ENCODE measurements at regions not wholly inside any gene's neighbourhood (a gene's known extent, or its start where the extent isn't known, plus 50 kb on each side); places are given as distances from the start of the nearest gene placed in this dataset.
A peak's percentile ranks its signal among the peaks of the same experiment; 100 is the strongest.

DNA sequence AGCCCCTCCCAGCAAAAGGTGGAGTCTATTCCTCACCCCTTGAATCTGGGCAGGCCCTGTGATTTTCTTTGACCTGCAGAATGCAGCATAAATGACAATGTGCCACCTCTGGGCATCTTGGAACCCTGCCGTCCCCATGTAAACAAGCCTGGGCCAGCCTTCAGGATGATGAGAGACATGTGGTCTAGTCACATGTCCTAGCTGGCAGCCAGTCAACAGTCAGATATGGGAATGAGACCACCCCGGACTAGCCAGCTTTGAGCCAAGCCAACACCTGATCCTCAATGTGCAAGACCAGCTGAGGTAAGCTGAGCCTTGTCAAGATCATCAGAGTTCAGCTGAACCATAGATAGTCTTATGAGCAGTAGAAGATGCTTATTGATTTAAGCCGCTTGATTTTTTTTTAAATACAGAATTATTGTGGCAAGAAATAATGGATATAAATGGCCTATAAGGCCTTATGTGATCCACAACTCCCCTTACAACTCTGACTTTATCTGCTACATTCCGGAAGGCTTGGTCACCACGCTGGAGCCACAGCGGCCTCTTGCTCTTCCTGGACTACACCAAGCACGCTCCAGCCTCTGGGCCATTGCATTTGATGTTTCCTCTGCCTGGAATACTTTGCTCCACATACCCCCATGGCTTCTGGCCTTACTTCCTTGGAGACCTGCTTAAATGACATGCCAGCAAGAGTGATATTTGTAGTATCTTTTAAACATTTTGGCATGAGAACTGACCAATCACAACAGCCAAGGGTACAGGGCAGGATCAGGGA lies 225.9 kb upstream of the SESN3 start:
- TF ChIP-seq POLR2A (IDR thresholded peaks at IDR 0.05; ENCODE audit: low read depth, low read length) (no peak), TAF1 (IDR thresholded peaks at IDR 0.05; ENCODE audit: borderline replicate concordance, low read depth, low read length) (no peak)
- FAIRE-seq (no peak), DNase-seq (ENCODE audit: insufficient read length) (no peak)

DNA sequence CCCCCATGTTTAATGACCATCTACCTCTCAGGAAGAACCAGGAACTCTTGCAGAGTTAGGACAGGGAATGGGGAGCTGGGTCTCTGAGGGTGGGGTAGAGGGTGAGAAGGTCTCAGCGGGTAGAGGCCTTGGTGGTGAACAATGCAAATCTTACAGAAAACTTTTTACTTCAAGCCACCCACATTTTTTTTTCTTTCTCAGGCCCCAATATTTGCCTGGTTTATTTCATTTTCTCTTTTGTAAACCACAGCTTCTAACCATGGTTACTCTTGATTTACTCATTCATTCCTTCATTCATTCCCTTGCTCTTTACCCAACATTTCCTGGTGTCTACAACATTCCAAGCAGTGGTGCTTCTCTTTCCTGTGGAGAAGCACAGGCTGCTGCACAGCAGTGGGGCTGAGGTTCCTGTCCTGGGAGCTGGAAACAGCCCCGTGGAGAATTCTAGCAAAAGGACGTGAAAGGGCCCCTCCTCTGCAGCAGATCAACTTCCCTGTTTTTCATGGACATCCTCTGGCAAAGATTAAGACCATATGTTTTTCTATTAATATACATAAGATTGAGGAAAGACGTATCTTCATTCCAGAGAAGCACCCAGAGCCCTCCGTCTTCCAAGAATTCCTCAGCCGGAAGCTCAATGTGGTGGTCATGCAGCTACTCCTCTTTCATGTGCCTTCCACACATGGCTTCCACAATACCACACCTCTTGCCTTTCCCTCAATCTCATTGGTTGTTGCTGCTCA lies 224.4 kb upstream of the SESN3 start:
- no peak for FAIRE-seq
- DNase-seq (ENCODE audit: insufficient read length): no peak
- TF ChIP-seq TAF1 (IDR thresholded peaks at IDR 0.05; ENCODE audit: borderline replicate concordance, low read depth, low read length) (no peak), POLR2AphosphoS5 (IDR thresholded peaks at IDR 0.05; ENCODE audit: low read depth, low read length) (no peak), POLR2A (IDR thresholded peaks at IDR 0.05; ENCODE audit: low read depth, low read length) (no peak)

DNA sequence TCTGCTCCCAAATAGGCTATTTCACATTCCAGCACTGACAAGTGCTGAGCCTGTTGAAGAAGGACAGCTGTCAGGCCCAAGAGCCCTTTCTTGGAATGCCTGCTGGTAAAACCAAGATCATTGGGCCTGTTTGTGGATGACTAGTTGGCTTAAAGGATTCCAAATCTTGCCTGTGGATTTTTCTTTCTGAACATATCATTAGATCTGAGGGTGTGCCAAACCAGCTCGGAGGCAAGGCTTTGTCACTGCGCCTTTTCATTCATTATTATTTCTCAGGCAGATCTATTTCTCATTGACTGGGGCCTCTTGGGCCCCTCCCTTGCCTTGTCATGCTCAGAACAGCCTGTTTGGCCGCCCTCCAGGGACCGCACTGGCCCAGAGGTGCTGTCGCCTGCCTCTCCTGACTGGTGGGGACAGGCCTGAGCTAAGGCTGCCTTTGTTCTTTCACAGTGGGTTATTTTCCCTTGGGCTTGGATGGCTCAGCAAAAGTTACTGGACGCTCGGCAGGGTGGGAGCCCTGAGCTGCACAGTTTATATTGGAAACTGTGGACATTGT lies 222.7 kb upstream of the SESN3 start:
- FAIRE-seq (no peak), DNase-seq (ENCODE audit: insufficient read length) (no peak)
- TF ChIP-seq POLR2AphosphoS5 (IDR thresholded peaks at IDR 0.05; ENCODE audit: low read depth, low read length) (no peak), TAF1 (IDR thresholded peaks at IDR 0.05; ENCODE audit: borderline replicate concordance, low read depth, low read length) (no peak), POLR2A (IDR thresholded peaks at IDR 0.05; ENCODE audit: low read depth, low read length) (no peak)

DNA sequence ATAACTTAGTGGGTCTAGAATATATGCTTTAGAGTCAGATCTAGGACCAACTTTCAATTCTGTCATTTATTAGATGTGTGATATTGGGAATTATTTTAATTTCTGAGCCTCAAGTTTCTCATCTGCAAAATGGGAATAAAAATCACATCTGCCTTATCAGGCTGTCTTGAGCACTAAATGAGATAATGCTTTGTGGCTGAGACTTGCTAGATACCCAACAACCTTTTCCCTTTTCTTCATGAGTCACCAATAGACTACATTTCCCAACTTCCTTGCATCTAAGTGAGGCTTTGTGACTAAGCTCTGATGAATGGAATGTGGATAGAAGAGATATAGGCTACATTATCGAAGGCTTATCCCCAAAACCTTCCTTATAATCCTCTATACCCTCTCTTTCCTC lies 220.7 kb upstream of the SESN3 start:
- no peak for FAIRE-seq
- DNase-seq (ENCODE audit: insufficient read length): no peak
- TF ChIP-seq TAF1 (IDR thresholded peaks at IDR 0.05; ENCODE audit: borderline replicate concordance, low read depth, low read length): no peak
- no peak for TF ChIP-seq POLR2A (IDR thresholded peaks at IDR 0.05; ENCODE audit: low read depth, low read length)
- no peak for TF ChIP-seq POLR2AphosphoS5 (IDR thresholded peaks at IDR 0.05; ENCODE audit: low read depth, low read length)

DNA sequence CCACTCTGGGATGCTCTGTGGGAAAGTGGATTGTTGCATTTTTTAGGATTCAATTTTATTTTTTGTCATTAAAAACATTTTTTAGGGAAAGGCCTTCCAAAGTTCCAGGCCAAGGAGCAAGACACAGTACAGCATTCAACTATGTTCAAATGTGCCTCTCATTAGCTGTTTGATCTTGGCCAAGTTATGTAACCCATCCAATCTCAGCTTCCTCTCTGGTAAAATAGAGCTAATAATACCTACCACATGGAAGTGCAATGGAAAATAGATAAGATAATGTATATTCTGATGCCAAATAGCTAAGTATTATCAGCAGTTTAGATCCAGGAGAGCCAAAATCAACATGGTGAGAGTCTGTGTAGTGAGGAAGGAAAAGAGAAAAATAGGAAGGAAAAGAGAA lies 220.3 kb upstream of the SESN3 start:
- DNase-seq (ENCODE audit: insufficient read length) (no peak), FAIRE-seq (no peak)
- TF ChIP-seq POLR2A (IDR thresholded peaks at IDR 0.05; ENCODE audit: low read depth, low read length): no peak
- no peak for TF ChIP-seq POLR2AphosphoS5 (IDR thresholded peaks at IDR 0.05; ENCODE audit: low read depth, low read length)
- TF ChIP-seq TAF1 (IDR thresholded peaks at IDR 0.05; ENCODE audit: borderline replicate concordance, low read depth, low read length): no peak

DNA sequence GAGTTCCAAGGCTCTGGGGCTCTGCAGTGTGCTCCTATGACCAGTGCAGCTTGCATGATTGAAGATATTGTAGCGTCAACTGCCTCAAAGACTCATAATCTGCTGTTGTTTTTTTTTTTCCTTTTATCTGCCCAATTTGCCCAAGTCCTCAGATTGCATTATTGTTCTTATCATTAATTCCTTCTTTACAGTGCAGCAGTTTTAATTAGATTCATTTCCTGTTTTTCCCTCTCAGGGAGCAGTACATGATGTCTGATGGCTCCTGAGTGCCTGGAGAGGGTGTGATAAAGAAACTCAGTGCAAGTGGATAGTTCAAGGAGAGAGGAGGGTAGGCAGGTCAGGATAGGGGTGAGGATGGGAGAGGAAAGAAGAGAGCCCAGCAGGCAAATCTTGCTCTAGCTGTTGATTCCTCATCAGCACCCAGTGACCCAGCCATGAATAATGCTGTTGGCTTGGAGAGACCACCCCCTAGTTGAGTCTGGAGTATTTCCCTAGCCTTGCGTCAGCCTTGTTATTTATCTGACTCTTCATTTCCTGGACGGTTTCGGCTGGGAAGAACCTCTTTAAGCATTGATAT lies 219.6 kb upstream of the SESN3 start:
- no peak for FAIRE-seq
- no peak for TF ChIP-seq POLR2AphosphoS5 (IDR thresholded peaks at IDR 0.05; ENCODE audit: low read depth, low read length)
- no peak for TF ChIP-seq TAF1 (IDR thresholded peaks at IDR 0.05; ENCODE audit: borderline replicate concordance, low read depth, low read length)
- no peak for TF ChIP-seq POLR2A (IDR thresholded peaks at IDR 0.05; ENCODE audit: low read depth, low read length)
- DNase-seq (ENCODE audit: insufficient read length): no peak

DNA sequence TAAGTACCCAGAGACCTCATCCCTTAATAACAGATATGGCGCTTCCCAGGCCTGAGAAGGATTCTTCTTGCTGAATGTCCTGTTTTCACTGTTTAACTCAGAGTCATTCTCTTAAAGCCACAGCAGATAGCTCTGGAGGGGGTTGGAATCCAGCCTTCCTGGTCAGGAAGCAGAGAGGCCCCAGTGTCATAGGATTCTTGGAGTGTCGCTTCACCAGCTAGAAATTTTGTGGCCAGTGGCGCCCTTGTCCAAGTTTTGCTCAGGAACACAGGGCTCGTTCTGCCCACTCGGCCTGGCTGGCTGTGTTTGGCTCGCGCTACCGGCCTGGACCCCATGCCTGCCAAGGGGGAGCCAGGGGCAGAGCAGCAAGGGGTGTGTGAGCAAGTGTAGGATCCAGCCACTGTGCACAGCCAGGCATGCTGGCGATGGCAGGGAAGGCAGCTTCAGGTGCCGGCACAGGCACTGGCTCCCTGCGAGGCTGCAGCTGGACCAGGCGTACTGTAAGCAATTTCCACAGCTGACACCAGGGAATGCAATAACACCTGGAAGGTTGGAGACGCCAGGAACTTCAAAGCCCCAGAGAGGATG lies 214.8 kb upstream of the SESN3 start:
- FAIRE-seq (no peak), DNase-seq (ENCODE audit: insufficient read length) (no peak)
- no peak for TF ChIP-seq POLR2A (IDR thresholded peaks at IDR 0.05; ENCODE audit: low read depth, low read length)
- TF ChIP-seq POLR2AphosphoS5 (IDR thresholded peaks at IDR 0.05; ENCODE audit: low read depth, low read length): no peak
- TF ChIP-seq TAF1 (IDR thresholded peaks at IDR 0.05; ENCODE audit: borderline replicate concordance, low read depth, low read length): no peak

DNA sequence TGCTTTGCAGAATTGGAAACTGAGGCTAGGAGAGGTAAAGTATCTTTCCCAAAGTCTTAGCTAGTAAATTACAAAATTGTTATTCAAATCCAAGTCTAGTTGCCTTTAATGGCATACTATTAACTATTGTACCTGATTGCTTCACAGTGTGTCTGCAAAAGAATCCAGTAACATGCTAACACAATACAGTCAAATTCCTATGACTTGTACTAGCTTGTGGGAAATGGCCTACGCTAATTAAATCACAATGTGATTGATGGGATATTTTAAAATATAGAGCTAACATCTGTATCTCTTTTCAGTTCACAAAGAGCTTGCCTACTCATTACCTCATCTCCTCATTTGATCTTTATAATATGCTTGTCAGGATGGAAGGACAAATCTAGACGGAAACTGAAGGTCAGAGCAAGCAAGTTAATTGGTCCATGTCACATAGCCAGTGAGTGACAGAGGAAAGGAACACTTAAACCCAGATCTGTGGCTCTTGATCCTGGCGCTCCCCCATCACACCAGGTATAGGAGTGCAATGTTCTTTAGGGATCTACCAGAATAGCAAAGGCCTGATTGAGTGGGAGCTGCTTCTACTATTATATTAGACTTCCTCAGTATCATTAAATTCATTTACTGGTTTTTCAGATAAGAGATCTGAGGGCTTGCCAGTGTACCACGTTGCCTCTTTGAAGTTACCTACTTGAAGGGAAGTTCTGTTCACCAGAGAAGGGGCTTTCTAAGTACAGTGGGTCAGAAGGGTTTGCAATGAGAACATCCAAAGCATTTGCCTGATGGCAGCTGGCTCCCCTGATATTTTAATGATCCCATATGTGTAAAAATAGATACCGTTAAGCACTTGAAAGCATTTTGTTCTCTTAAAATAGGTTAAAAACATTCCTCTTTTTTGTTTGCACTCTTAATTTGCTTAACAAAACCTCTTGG lies 213.6 kb upstream of the SESN3 start:
- TF ChIP-seq POLR2A (IDR thresholded peaks at IDR 0.05; ENCODE audit: low read depth, low read length) (no peak), POLR2AphosphoS5 (IDR thresholded peaks at IDR 0.05; ENCODE audit: low read depth, low read length) (no peak), TAF1 (IDR thresholded peaks at IDR 0.05; ENCODE audit: borderline replicate concordance, low read depth, low read length) (no peak)
- DNase-seq (ENCODE audit: insufficient read length): no peak
- FAIRE-seq: no peak

DNA sequence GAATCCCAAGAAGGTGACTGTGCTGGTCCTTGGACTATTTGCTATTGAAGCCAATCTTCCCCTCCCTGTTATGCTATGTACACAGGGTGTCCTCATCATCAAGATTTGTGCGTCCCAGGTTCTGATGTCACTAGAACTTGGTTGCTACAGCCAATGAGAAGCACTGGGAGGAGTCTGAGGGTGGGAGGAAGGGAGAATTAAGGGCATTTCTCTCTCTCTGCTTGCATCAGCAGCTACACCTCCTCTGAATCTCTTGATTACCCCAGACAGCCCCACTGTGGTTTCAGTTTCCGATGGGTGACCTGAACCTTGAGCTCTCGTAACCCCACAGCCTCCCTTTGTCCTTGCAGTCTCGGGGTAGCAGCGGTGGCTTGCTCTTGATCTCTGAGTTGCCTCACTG lies 212.4 kb upstream of the SESN3 start:
- TF ChIP-seq POLR2A (IDR thresholded peaks at IDR 0.05; ENCODE audit: low read depth, low read length): no peak
- TF ChIP-seq POLR2AphosphoS5 (IDR thresholded peaks at IDR 0.05; ENCODE audit: low read depth, low read length): no peak
- TF ChIP-seq TAF1 (IDR thresholded peaks at IDR 0.05; ENCODE audit: borderline replicate concordance, low read depth, low read length): no peak
- DNase-seq (ENCODE audit: insufficient read length): peak; percentile 19
- no peak for FAIRE-seq

DNA sequence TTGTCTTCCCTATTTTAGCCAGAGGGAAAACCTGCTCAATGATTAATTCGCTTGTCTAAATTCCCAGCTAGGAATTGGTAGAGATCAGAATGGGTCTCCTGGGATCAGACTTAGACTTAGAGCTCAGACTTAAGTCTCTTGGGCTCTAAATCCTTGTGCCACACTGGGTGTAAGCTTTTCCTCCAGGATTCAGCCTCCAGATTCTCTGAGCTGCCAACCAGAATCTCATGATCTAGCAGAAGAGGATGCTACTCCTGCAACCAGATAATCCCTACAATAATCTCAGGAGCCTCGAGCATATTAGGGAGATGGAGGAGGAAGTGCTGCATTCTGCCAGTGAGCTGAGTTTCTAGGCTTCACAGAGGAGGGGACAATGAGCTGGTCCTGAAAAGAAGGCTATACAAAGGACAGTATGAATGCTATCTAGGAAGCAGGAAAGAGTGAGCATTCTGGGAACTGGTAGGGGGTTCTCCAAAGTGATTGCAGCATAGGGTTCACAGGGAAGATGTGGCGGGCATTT lies 211.6 kb upstream of the SESN3 start:
- peak; percentile 36 for FAIRE-seq
- DNase-seq (ENCODE audit: insufficient read length): no peak
- no peak for TF ChIP-seq POLR2AphosphoS5 (IDR thresholded peaks at IDR 0.05; ENCODE audit: low read depth, low read length)
- TF ChIP-seq TAF1 (IDR thresholded peaks at IDR 0.05; ENCODE audit: borderline replicate concordance, low read depth, low read length): no peak
